Stimulated activated CD4-positive, alpha-beta T cell treated with anti-CD3 and anti-CD28 coated beads, Interleukin-2, amount 100 ng/mL, for 24 hours (primary cell): ENCODE measurements at regions not wholly inside any gene's neighbourhood (a gene's known extent, or its start where the extent isn't known, plus 50 kb on each side); places are given as distances from the start of the nearest gene placed in this dataset.
"Not testable (repeated sequence)": the region's sequence is repeated elsewhere in the genome, so short reads cannot be mapped to it uniquely, and the experiment has no call there.

Experiments used
- DNase-seq, 2 donors: peaks; one replicate each; pipeline ENCODE4 v3.0.0-alpha.2; 2020

- DNase-seq, result no peak
Measured at GRCh38 chr10:33680036-33680435, 345.6 kb upstream of the NRP1 start.

- DNase-seq, result no peak
Measured at GRCh38 chr10:33676606-33677339, 342.3 kb upstream of the NRP1 start.

- no peak for DNase-seq
Measured at GRCh38 chr10:33674986-33675599, 340.6 kb upstream of the NRP1 start.

GRCh38 chr10:33674491-33674890 lies 340.0 kb upstream of the NRP1 start:
- DNase-seq, result no peak

GRCh38 chr10:33673839-33674415 lies 339.5 kb upstream of the NRP1 start:
- DNase-seq, result no peak

GRCh38 chr10:33669904-33670303 lies 335.4 kb upstream of the NRP1 start:
- DNase-seq, result no peak

- DNase-seq, result no peak
Measured at GRCh38 chr10:33666686-33667480, 332.4 kb upstream of the NRP1 start.

GRCh38 chr10:33665501-33665900 lies 331.0 kb upstream of the NRP1 start:
- no peak for DNase-seq

GRCh38 chr10:33664070-33664469 lies 329.6 kb upstream of the NRP1 start:
- no peak for DNase-seq

- no peak for DNase-seq
Measured at GRCh38 chr10:33661580-33662336, 327.3 kb upstream of the NRP1 start.

GRCh38 chr10:33660329-33660728 lies 325.9 kb upstream of the NRP1 start:
- DNase-seq, result no peak

GRCh38 chr10:33657913-33658312 lies 323.4 kb upstream of the NRP1 start:
- DNase-seq, result no peak

GRCh38 chr10:33657154-33657908 lies 322.9 kb upstream of the NRP1 start:
- no peak for DNase-seq

GRCh38 chr10:33655921-33656320 lies 321.5 kb upstream of the NRP1 start:
- no peak for DNase-seq

GRCh38 chr10:33655165-33655815 lies 320.8 kb upstream of the NRP1 start:
- DNase-seq, result no peak

- DNase-seq, result no peak
Measured at GRCh38 chr10:33653584-33654367, 319.3 kb upstream of the NRP1 start.

GRCh38 chr10:33652870-33653269 lies 318.4 kb upstream of the NRP1 start:
- DNase-seq, result no peak

- not testable (repeated sequence) for DNase-seq
Measured at GRCh38 chr10:33650131-33650530, 315.7 kb upstream of the NRP1 start.

GRCh38 chr10:33643042-33643441 lies 308.6 kb upstream of the NRP1 start:
- DNase-seq, result no peak

- DNase-seq, result no peak
Measured at GRCh38 chr10:33638891-33639290, 304.4 kb upstream of the NRP1 start.

- DNase-seq, result no peak
Measured at GRCh38 chr10:33638374-33638773, 303.9 kb upstream of the NRP1 start.
